OCI-LY3 (cell line): ENCODE measurements at regions not wholly inside any gene's neighbourhood (a gene's known extent, or its start where the extent isn't known, plus 50 kb on each side); places are given as distances from the start of the nearest gene placed in this dataset.
"Not testable (repeated sequence)": the region's sequence is repeated elsewhere in the genome, so short reads cannot be mapped to it uniquely, and the experiment has no call there.

Source experiments
- H2AFZ ChIP-seq: fragments of 200-600, 300-600 bp; shearing (Covaris generic); 2 replicates; pipeline ENCODE4 v1.6.0; 2014; ENCODE audit warnings: antibody characterized with exemption, low read depth, low read length
- H3K27ac ChIP-seq: fragments of 200-600, 300-600 bp; sonication (generic); 2 replicates; pipeline ENCODE4 v1.5.1; 2014; ENCODE audit warnings: mild to moderate bottlenecking, low read length, moderate library complexity, mixed read lengths
- H3K27me3 ChIP-seq: fragments of 200-600, 300-600 bp; sonication (generic); 2 replicates; pipeline ENCODE4 v1.6.1; 2014; ENCODE audit warnings: low read depth, low read length, mixed read lengths
- H3K36me3 ChIP-seq: fragments of 200-600, 300-600 bp; sonication (generic); replicated peaks from 2 replicates; pipeline ENCODE3; 2014; ENCODE audit warnings: low read depth, low read length, mixed read lengths
- H3K4me1 ChIP-seq: fragments of 300-600, 200-600 bp; sonication (generic); 2 replicates; pipeline ENCODE4 v1.6.1; 2014; ENCODE audit warnings: low read length, mixed read lengths
- H3K4me2 ChIP-seq: fragments of 200-600, 300-600 bp; sonication (generic); 2 replicates; pipeline ENCODE4 v1.6.1; 2014; ENCODE audit warnings: low read length, mixed read lengths
- H3K4me3 ChIP-seq: fragments of 300-600, 200-600 bp; sonication (generic); 2 replicates; pipeline ENCODE4 v1.5.1; 2014; ENCODE audit warnings: antibody characterized with exemption, mild to moderate bottlenecking, low read length, moderate library complexity
- H3K79me2 ChIP-seq: fragments of 300-600, 200-600 bp; shearing (Covaris generic); 2 replicates; pipeline ENCODE4 v1.6.1; 2014; ENCODE audit warnings: mild to moderate bottlenecking, low read length, mixed read lengths
- H3K9ac ChIP-seq: fragments of 300-600, 200-600 bp; shearing (Covaris generic); 2 replicates; pipeline ENCODE4 v1.6.0; 2014; ENCODE audit warnings: mild to moderate bottlenecking, low read length, moderate library complexity
- H3K9me3 ChIP-seq: fragments of 200-600, 300-600 bp; shearing (Covaris generic); 2 replicates; pipeline ENCODE4 v1.6.1; 2014; ENCODE audit warnings: low read length, mixed read lengths; ENCODE audit not compliant: insufficient read depth
- H4K20me1 ChIP-seq: fragments of 200-600, 300-600 bp; sonication (generic); 2 replicates; pipeline ENCODE4 v1.6.1; 2016; ENCODE audit warnings: low read length, mixed read lengths; ENCODE audit not compliant: insufficient read depth
- EZH2phosphoT487 ChIP-seq: fragments of 200-600 bp; shearing (Covaris generic); IDR thresholded peaks from 2 replicates; pipeline ENCODE4 v1.6.1; 2018; ENCODE audit warnings: antibody characterized with exemption, mixed run types, low read depth
- TF ChIP-seq, protein P1 (sequence below): fragments of 200-600, 300-600 bp; sonication (generic); IDR thresholded peaks from 2 replicates; pipeline ENCODE4 v1.5.1; 2014; ENCODE audit warnings: antibody characterized with exemption, low read length, low read depth

DNA sequence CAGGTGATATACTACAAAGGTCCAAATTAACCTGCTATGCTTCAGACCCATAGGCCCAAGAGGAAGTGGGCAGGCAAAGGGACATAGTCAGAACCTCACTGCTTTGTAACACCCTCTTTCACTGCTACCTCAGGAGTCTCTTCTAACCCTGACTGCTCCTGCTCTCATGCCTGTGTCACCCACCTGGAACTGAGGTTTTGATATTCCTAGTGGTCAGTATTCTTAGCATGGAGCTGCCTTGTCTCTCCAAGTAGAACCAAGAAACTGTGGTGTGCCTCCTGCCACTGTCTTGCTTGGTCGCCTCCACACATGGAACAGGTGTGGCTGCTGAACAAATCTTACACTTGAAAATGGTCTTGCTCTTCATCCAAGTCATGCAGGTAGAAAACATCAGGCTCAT is 677.5 kb downstream of the XPNPEP1 start:
- H3K4me3 ChIP-seq, result no peak overlapping the region
- H3K27me3 ChIP-seq, result no peaks in the 10 kb centered on the region
- H2AFZ ChIP-seq, result no peak overlapping the region
- no peaks in the 10 kb centered on the region for H3K9me3 ChIP-seq
- no peak overlapping the region for H3K4me2 ChIP-seq
- no peaks in the 10 kb centered on the region for H3K79me2 ChIP-seq
- H4K20me1 ChIP-seq, result no peaks in the 10 kb centered on the region
- no peak overlapping the region for H3K27ac ChIP-seq
- no peak for TF ChIP-seq EZH2phosphoT487
- TF ChIP-seq, protein P1, sequence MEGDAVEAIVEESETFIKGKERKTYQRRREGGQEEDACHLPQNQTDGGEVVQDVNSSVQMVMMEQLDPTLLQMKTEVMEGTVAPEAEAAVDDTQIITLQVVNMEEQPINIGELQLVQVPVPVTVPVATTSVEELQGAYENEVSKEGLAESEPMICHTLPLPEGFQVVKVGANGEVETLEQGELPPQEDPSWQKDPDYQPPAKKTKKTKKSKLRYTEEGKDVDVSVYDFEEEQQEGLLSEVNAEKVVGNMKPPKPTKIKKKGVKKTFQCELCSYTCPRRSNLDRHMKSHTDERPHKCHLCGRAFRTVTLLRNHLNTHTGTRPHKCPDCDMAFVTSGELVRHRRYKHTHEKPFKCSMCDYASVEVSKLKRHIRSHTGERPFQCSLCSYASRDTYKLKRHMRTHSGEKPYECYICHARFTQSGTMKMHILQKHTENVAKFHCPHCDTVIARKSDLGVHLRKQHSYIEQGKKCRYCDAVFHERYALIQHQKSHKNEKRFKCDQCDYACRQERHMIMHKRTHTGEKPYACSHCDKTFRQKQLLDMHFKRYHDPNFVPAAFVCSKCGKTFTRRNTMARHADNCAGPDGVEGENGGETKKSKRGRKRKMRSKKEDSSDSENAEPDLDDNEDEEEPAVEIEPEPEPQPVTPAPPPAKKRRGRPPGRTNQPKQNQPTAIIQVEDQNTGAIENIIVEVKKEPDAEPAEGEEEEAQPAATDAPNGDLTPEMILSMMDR, result no peak
- no peaks in the 10 kb centered on the region for H3K36me3 ChIP-seq
- no peaks in the 10 kb centered on the region for H3K4me1 ChIP-seq
- no peak overlapping the region for H3K9ac ChIP-seq

DNA sequence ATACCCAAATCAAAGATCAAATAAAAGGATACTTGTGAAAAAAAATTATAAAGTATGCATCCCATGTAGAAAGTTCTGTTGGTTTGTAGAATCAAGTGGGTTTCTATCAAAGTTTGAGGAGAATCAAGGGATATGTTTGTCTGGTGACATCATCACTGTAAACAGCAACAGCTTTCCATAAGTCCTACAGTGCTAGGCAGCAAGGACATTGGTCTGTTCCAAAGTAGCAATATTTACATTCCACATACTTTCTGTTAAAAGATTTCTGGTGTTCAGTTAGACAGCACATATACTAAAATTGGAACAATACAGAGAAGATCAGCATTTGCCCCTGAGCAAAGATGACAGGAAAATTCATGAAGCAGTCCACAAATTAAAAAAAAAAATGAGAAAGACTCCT is 683.9 kb downstream of the XPNPEP1 start:
- H3K4me1 ChIP-seq, result no peaks in the 10 kb centered on the region
- H4K20me1 ChIP-seq, result no peaks in the 10 kb centered on the region
- H3K27me3 ChIP-seq, result no peaks in the 10 kb centered on the region
- no peak overlapping the region for H3K9ac ChIP-seq
- H2AFZ ChIP-seq, result no peak overlapping the region
- H3K4me3 ChIP-seq, result no peak overlapping the region
- no peak overlapping the region for H3K4me2 ChIP-seq
- no peaks in the 10 kb centered on the region for H3K79me2 ChIP-seq
- H3K27ac ChIP-seq, result no peak overlapping the region
- H3K36me3 ChIP-seq, result no peaks in the 10 kb centered on the region
- H3K9me3 ChIP-seq, result no peaks in the 10 kb centered on the region
- TF ChIP-seq, protein P1, result no peak
- no peak for TF ChIP-seq EZH2phosphoT487

DNA sequence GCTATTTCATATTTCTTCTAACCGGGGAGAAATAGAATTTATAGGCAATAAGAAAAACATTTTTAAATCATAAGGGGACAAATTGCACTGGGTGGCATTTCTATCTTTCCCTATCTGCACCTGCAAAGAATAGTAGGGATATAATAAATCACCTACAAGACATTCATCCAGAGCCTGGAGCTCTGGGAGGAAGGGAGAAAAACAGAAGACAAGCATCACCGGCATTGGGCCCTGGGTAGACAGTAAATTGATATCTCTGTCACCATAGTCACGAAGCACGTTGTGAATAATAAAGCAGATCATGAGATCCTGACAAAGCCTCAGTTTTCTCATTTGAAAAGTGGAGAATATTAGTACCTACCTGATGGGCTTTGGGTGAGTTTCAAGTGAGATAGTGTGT is 685.6 kb downstream of the XPNPEP1 start:
- Histone ChIP-seq H3K27me3 (no peaks in the 10 kb centered on the region), H3K79me2 (no peaks in the 10 kb centered on the region), H3K9me3 (no peaks in the 10 kb centered on the region), H3K4me1 (no peaks in the 10 kb centered on the region), H3K36me3 (no peaks in the 10 kb centered on the region), H3K4me3 (no peak overlapping the region), H4K20me1 (no peaks in the 10 kb centered on the region), H3K4me2 (no peak overlapping the region), H2AFZ (no peak overlapping the region), H3K9ac (no peak overlapping the region), H3K27ac (no peak overlapping the region)
- TF ChIP-seq EZH2phosphoT487, result no peak
- TF ChIP-seq, protein P1, result no peak

DNA sequence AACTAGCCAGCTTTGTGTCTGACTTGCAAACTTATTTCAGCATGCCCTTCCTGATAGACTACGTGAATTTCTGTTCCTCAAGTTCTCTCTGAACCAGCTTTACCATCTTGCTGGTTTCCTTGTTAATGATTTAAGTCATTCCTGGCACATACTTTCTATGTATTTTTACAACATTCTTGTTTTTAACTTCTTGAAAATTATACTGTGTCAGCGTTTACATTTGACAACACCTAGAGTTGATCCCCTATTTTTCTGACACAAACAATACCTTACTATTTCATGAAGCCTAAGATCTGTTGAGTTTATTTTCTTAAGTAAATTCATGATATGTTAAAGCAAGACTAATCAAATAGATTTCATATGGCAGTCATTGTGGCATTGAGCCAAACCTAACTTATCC is 686.3 kb downstream of the XPNPEP1 start:
- no peak overlapping the region for H3K9ac ChIP-seq
- no peaks in the 10 kb centered on the region for H3K79me2 ChIP-seq
- no peaks in the 10 kb centered on the region for H3K36me3 ChIP-seq
- H3K9me3 ChIP-seq, result no peaks in the 10 kb centered on the region
- H3K4me3 ChIP-seq, result no peak overlapping the region
- no peak overlapping the region for H3K4me2 ChIP-seq
- H4K20me1 ChIP-seq, result no peaks in the 10 kb centered on the region
- no peaks in the 10 kb centered on the region for H3K27me3 ChIP-seq
- no peak overlapping the region for H2AFZ ChIP-seq
- H3K27ac ChIP-seq, result no peak overlapping the region
- H3K4me1 ChIP-seq, result no peaks in the 10 kb centered on the region
- TF ChIP-seq, protein P1, result no peak
- no peak for TF ChIP-seq EZH2phosphoT487

DNA sequence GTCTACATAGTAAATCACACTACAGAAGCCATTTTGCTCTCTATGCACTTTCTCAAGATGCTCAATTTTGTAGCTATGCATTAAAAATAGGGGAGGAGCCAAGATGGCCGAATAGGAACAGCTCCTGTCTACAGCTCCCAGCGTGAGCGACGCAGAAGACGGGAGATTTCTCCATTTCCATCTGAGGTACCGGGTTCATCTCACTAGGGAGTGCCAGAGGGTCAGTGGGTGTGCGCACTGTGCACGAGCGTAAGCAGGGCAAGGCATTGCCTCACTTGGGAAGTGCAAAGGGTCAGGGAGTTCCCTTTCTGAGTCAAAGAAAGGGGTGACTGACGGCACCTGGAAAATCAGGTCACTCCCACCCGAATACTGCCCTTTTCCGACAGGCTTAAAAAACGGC is 699.8 kb downstream of the XPNPEP1 start:
- not testable (repeated sequence) for H4K20me1 ChIP-seq, H3K4me3 ChIP-seq, H3K27me3 ChIP-seq, H3K9me3 ChIP-seq, H3K27ac ChIP-seq, H3K4me1 ChIP-seq, H3K36me3 ChIP-seq, H3K79me2 ChIP-seq, H2AFZ ChIP-seq, H3K9ac ChIP-seq, H3K4me2 ChIP-seq
